ENCODE measurements at regions not wholly inside any gene's neighbourhood (a gene's known extent, or its start where the extent isn't known, plus 50 kb on each side); places are given as distances from the start of the nearest gene placed in this dataset.

GRCh38 chr5:37900692-37901091 lies 60.9 kb upstream of the GDNF start:
- H3K4me3 ChIP-seq = no peak overlapping the region
- no peaks in the 10 kb centered on the region for H3K36me3 ChIP-seq (replicated peaks in 1 of 2)
- no peaks in the 10 kb centered on the region for H3K4me1 ChIP-seq (replicated peaks in 1 of 2)
- 0 to 29% (median 0%) methylated on average over 1 of the region's 1 CpG for WGBS, 4 donors
- DNase-seq = peak in 6 of 7 donors; percentile 8 to 59 (median 30)
- H3K27me3 ChIP-seq = no peaks in the 10 kb centered on the region
- H3K9me3 ChIP-seq (replicated peaks in 1 of 3) = no peaks in the 10 kb centered on the region
- no peak overlapping the region for H3K27ac ChIP-seq
- intact Hi-C loops (cut with DNase I) = no loop called here
- TF ChIP-seq, protein P1, sequence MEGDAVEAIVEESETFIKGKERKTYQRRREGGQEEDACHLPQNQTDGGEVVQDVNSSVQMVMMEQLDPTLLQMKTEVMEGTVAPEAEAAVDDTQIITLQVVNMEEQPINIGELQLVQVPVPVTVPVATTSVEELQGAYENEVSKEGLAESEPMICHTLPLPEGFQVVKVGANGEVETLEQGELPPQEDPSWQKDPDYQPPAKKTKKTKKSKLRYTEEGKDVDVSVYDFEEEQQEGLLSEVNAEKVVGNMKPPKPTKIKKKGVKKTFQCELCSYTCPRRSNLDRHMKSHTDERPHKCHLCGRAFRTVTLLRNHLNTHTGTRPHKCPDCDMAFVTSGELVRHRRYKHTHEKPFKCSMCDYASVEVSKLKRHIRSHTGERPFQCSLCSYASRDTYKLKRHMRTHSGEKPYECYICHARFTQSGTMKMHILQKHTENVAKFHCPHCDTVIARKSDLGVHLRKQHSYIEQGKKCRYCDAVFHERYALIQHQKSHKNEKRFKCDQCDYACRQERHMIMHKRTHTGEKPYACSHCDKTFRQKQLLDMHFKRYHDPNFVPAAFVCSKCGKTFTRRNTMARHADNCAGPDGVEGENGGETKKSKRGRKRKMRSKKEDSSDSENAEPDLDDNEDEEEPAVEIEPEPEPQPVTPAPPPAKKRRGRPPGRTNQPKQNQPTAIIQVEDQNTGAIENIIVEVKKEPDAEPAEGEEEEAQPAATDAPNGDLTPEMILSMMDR (IDR thresholded peaks at IDR 0.05) = no peak
- TF ChIP-seq POLR2A (IDR thresholded peaks at IDR 0.05) = no peak

- no peaks in the 10 kb centered on the region for H3K9me3 ChIP-seq (replicated peaks in 1 of 3)
- no peak overlapping the region for H3K27ac ChIP-seq
- TF ChIP-seq, protein P1 (IDR thresholded peaks at IDR 0.05) = no peak
- TF ChIP-seq POLR2A (IDR thresholded peaks at IDR 0.05) = no peak
- no peaks in the 10 kb centered on the region for H3K27me3 ChIP-seq
- no peak overlapping the region for H3K4me3 ChIP-seq
- WGBS, 4 donors = 90 to 100% (median 97%) methylated on average over 1 of the region's 1 CpG
- intact Hi-C loops (cut with DNase I) = no loop called here
- H3K36me3 ChIP-seq (replicated peaks in 1 of 2) = no peaks in the 10 kb centered on the region
- no peak for DNase-seq
- no peaks in the 10 kb centered on the region for H3K4me1 ChIP-seq (replicated peaks in 1 of 2)
These were observed 59.2 kb upstream of the GDNF start for GRCh38 chr5:37899037-37899436.

GRCh38 chr5:37896159-37896558 lies 56.3 kb upstream of the GDNF start:
- H3K36me3 ChIP-seq (replicated peaks in 1 of 2) = no peaks in the 10 kb centered on the region
- intact Hi-C loops (cut with DNase I) = no loop called here
- no peak overlapping the region for H3K27ac ChIP-seq
- no peaks in the 10 kb centered on the region for H3K9me3 ChIP-seq (replicated peaks in 1 of 3)
- DNase-seq = no peak
- H3K4me3 ChIP-seq = no peak overlapping the region
- WGBS, 4 donors = 58 to 80% (median 65%) methylated on average over 4 of the region's 4 CpGs
- no peaks in the 10 kb centered on the region for H3K4me1 ChIP-seq (replicated peaks in 1 of 2)
- no peak for TF ChIP-seq POLR2A (IDR thresholded peaks at IDR 0.05)
- TF ChIP-seq, protein P1 (IDR thresholded peaks at IDR 0.05) = no peak
- no peaks in the 10 kb centered on the region for H3K27me3 ChIP-seq

DNA sequence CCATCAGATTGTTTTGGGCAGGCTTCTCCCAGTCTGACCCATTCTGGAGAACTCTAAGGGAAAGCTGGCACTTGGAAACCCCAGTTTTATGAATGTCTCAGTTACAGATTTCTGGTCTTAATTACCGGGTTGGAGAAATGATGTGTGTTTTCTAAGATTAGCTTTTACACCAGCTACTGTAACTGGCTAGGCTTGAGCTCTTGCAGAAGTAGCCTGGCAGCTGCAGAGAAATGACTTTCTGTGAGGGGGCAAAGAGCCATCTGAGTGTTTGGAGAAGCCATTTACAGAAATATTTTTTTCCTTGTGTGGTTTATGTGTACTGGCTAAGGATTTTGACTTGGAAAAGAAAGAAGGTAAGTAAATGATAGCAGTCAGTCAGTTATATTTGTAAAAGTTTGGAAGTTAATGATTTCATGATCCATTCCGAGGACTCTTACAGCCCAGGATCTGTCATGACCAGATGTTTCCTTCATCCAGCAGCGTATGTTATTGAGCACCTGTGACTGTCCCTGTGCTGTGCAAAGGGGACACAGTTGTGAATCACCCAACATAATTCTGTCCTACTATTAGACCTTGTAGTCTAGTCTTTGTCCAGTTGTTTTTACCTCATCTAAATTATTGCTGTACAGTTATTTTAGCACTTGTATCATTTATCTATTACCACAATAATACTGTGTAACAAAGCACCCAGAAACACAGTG lies 53.7 kb upstream of the GDNF start:
- TF ChIP-seq, protein P1 (IDR thresholded peaks at IDR 0.05) = no peak
- TF ChIP-seq POLR2A (IDR thresholded peaks at IDR 0.05) = no peak
- no peak for DNase-seq
- 53 to 68% (median 67%) methylated on average over 3 of the region's 3 CpGs for WGBS, 4 donors
- intact Hi-C loops (cut with DNase I) = no loop called here
- no peak overlapping the region for H3K4me3 ChIP-seq
- no peaks in the 10 kb centered on the region for H3K36me3 ChIP-seq (replicated peaks in 1 of 2)
- no peaks in the 10 kb centered on the region for H3K9me3 ChIP-seq (replicated peaks in 1 of 3)
- no peak overlapping the region for H3K27ac ChIP-seq
- no peaks in the 10 kb centered on the region for H3K27me3 ChIP-seq
- no peaks in the 10 kb centered on the region for H3K4me1 ChIP-seq (replicated peaks in 1 of 2)

All from adrenal gland (tissue), 9 donors.